Lower leg skin (tissue), 3 donors: ENCODE measurements at regions not wholly inside any gene's neighbourhood (a gene's known extent, or its start where the extent isn't known, plus 50 kb on each side); places are given as distances from the start of the nearest gene placed in this dataset.

Experiments used
- CTCF ChIP-seq, 3 donors: fragments of 450-650 bp; IDR thresholded peaks; one replicate each; pipeline ENCODE4 v1.5.1; 2016; ENCODE audit warnings: antibody characterized with exemption in 3 of 3, mild to moderate bottlenecking in 3 of 3, moderate library complexity in 2 of 3
- POLR2A ChIP-seq, 2 donors: fragments of 450-650 bp; IDR thresholded peaks; one replicate each; pipeline ENCODE4 v1.6.1; 2016 to 2017; ENCODE audit warnings: antibody characterized with exemption in 2 of 2, mild to moderate bottlenecking in 1 of 2, moderate library complexity in 1 of 2

GRCh38 chr5:29995154-29995553 is 1198.3 kb upstream of the CDH6 start:
- TF ChIP-seq CTCF (IDR thresholded peaks at IDR 0.05): no peak
- TF ChIP-seq POLR2A (IDR thresholded peaks at IDR 0.05): no peak
